ENCODE measurements at regions not wholly inside any gene's neighbourhood (a gene's known extent, or its start where the extent isn't known, plus 50 kb on each side); places are given as distances from the start of the nearest gene placed in this dataset.

GRCh38 chr13:74571811-74572210 lies 437.6 kb upstream of the KLF12 start:
- Histone ChIP-seq H3K4me1 (no peaks in the 10 kb centered on the region), H3K27me3 (peaks cover 5% of the 10 kb centered on the region), H3K4me3 (no peak overlapping the region), H3K36me3 (no peaks in the 10 kb centered on the region), H3K9ac (ENCODE audit: low read depth in 2 of 2, low read length in 2 of 2) (no peak overlapping the region), H3K9me3 (no peaks in the 10 kb centered on the region), H3K27ac (no peak overlapping the region)
- TF ChIP-seq CTCF (IDR thresholded peaks at IDR 0.05) = no peak
- no peak for DNase-seq
- intact Hi-C loops (cut with DNase I) = no loop called here

GRCh38 chr13:74570834-74571233 lies 436.6 kb upstream of the KLF12 start:
- H3K27ac ChIP-seq = no peak overlapping the region
- no peaks in the 10 kb centered on the region for H3K9me3 ChIP-seq
- intact Hi-C loops (cut with DNase I) = no loop called here
- H3K9ac ChIP-seq (ENCODE audit: low read depth in 2 of 2, low read length in 2 of 2) = no peak overlapping the region
- peaks cover 5% of the 10 kb centered on the region for H3K27me3 ChIP-seq
- TF ChIP-seq CTCF (IDR thresholded peaks at IDR 0.05) = no peak
- no peak overlapping the region for H3K4me3 ChIP-seq
- no peak for DNase-seq
- H3K36me3 ChIP-seq = no peaks in the 10 kb centered on the region
- no peaks in the 10 kb centered on the region for H3K4me1 ChIP-seq

GRCh38 chr13:74570046-74570445 lies 435.8 kb upstream of the KLF12 start:
- no peak for TF ChIP-seq CTCF (IDR thresholded peaks at IDR 0.05)
- Histone ChIP-seq H3K9ac (ENCODE audit: low read depth in 2 of 2, low read length in 2 of 2) (no peak overlapping the region), H3K9me3 (no peaks in the 10 kb centered on the region), H3K36me3 (no peaks in the 10 kb centered on the region), H3K4me3 (no peak overlapping the region), H3K27me3 (peaks cover 5% of the 10 kb centered on the region), H3K27ac (no peak overlapping the region), H3K4me1 (no peaks in the 10 kb centered on the region)
- DNase-seq = no peak
- intact Hi-C loops (cut with DNase I) = no loop called here

GRCh38 chr13:74569251-74569650 lies 435.0 kb upstream of the KLF12 start:
- no peak for DNase-seq
- H3K9me3 ChIP-seq = no peaks in the 10 kb centered on the region
- no peaks in the 10 kb centered on the region for H3K36me3 ChIP-seq
- H3K4me1 ChIP-seq = no peaks in the 10 kb centered on the region
- H3K27ac ChIP-seq = no peak overlapping the region
- intact Hi-C loops (cut with DNase I) = no loop called here
- no peak overlapping the region for H3K4me3 ChIP-seq
- no peak overlapping the region for H3K9ac ChIP-seq (ENCODE audit: low read depth in 2 of 2, low read length in 2 of 2)
- H3K27me3 ChIP-seq = peaks cover 5% of the 10 kb centered on the region
- TF ChIP-seq CTCF (IDR thresholded peaks at IDR 0.05) = no peak

GRCh38 chr13:74567485-74567884 lies 433.3 kb upstream of the KLF12 start:
- intact Hi-C loops (cut with DNase I) = no loop called here
- H3K4me1 ChIP-seq = no peaks in the 10 kb centered on the region
- no peak for TF ChIP-seq CTCF (IDR thresholded peaks at IDR 0.05)

GRCh38 chr13:74562381-74562780 lies 428.2 kb upstream of the KLF12 start:
- no peak overlapping the region for H3K9ac ChIP-seq (ENCODE audit: low read depth in 2 of 2, low read length in 2 of 2)
- intact Hi-C loops (cut with DNase I) = no loop called here
- no peak overlapping the region for H3K27ac ChIP-seq
- H3K36me3 ChIP-seq = no peaks in the 10 kb centered on the region
- no peak for TF ChIP-seq CTCF (IDR thresholded peaks at IDR 0.05)
- H3K9me3 ChIP-seq = no peaks in the 10 kb centered on the region
- H3K27me3 ChIP-seq = no peaks in the 10 kb centered on the region
- DNase-seq = no peak
- H3K4me3 ChIP-seq = no peak overlapping the region
- no peaks in the 10 kb centered on the region for H3K4me1 ChIP-seq

More at GRCh38 chr13:74567485-74567884, 433.3 kb upstream of the KLF12 start:
- no peaks in the 10 kb centered on the region for H3K9me3 ChIP-seq
- no peak overlapping the region for H3K9ac ChIP-seq (ENCODE audit: low read depth in 2 of 2, low read length in 2 of 2)
- no peak for DNase-seq
- no peak overlapping the region for H3K27ac ChIP-seq
- H3K36me3 ChIP-seq = no peaks in the 10 kb centered on the region
- no peak overlapping the region for H3K4me3 ChIP-seq
- H3K27me3 ChIP-seq = peaks cover 5% of the 10 kb centered on the region

Data from colonic mucosa (tissue), 4 donors.